NAMALWA (cell line): ENCODE measurements at regions not wholly inside any gene's neighbourhood (a gene's known extent, or its start where the extent isn't known, plus 50 kb on each side); places are given as distances from the start of the nearest gene placed in this dataset.

Experiments
- DNase-seq: peaks from one replicate; pipeline ENCODE4 v3.0.0-alpha.2; 2015; ENCODE audit warnings: low spot score

DNA sequence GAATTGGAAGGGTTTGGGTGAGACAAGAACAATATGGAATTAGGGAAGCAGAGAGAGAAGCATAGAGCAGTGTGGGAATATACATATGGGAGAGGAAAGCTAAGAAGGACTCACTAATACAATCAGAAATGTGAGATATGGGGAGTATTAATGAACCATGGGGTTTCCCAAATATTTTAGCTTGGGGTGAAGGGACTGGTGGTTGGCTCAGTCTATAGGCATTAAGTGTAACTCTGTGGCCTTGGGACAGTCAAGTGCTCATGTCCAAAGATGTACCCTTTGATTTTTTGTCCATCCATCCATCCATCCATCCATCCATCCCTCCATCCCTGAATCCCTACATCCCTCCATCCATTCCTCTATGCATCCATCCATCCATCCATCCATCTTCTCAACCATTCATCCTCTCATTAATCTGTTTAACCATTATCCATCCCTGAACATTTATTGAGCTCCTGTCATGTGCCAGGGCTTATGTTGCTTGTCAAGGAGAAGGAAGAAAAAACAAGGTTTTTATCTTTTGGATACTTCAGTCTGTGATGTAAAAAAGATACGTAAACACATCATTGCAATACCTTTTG, 263.4 kb upstream of the CHD6 start:
- no peak for DNase-seq

- DNase-seq = no peak
These were observed 260.9 kb upstream of the CHD6 start for GRCh38 chr20:41879123-41879522.

- DNase-seq = no peak
These were observed 259.7 kb upstream of the CHD6 start for GRCh38 chr20:41877911-41878310.

- DNase-seq = no peak
These were observed 256.5 kb upstream of the CHD6 start for GRCh38 chr20:41874658-41875057.

GRCh38 chr20:41872930-41873329, 254.8 kb upstream of the CHD6 start:
- DNase-seq = no peak

- no peak for DNase-seq
These were observed 252.8 kb upstream of the CHD6 start for GRCh38 chr20:41870869-41871462.

DNA sequence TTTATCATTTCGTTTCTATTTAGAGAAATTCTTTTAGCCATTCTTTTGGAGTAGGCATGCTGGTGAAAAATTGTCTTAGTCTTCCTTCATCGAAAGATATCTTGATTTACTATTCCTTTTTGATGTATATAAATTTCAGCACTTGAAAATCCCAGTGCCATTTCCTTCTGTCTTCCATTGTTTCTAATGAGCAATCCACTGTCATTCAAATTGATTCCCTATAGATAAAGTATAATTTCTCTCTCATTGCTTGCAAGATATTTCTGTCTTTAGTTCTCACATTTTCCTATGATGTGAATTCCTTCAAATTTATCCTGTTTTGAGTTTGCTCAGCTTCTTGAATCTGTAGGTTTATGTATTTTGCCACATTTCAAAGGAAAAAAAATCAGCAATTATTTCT, 251.1 kb upstream of the CHD6 start:
- DNase-seq = no peak

DNA sequence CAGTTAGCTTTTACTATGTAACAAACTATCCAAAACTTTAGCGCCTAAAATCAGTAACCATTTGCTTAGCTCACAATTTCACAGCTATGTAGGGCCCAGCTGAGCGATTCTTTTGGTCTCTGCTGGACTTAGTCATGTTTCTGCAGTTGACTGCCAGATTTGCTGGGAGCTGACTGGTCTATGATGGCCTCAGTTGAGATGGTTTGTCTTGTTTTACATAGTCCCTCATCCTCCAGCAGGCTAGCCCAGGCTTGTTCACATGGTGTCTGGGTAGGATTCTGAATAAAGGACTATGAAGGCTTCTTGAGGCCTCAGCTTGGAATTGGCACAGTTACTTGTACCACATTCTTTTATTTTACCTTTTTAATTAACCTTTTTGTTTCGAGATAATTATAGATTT, 247.8 kb upstream of the CHD6 start:
- DNase-seq = no peak

DNA sequence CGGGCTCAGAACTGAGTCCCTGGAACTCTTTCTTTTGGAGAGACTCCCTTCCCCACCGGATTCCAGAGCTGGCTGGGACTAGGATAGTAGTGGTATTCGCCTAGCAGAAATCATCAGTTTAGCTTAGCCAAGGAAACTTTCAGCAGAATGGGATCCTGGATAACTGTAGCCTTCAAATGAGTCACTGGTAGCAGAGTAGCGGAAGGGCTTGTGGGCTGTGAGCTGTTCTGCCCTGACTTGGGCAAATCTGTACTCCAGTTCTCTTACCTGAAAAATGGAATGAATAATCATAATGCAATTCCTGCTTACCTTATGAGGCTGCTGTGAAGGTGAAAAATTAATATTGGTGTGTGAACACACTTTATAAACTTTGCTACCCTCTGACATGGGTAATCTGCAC, 244.3 kb upstream of the CHD6 start:
- no peak for DNase-seq

DNA sequence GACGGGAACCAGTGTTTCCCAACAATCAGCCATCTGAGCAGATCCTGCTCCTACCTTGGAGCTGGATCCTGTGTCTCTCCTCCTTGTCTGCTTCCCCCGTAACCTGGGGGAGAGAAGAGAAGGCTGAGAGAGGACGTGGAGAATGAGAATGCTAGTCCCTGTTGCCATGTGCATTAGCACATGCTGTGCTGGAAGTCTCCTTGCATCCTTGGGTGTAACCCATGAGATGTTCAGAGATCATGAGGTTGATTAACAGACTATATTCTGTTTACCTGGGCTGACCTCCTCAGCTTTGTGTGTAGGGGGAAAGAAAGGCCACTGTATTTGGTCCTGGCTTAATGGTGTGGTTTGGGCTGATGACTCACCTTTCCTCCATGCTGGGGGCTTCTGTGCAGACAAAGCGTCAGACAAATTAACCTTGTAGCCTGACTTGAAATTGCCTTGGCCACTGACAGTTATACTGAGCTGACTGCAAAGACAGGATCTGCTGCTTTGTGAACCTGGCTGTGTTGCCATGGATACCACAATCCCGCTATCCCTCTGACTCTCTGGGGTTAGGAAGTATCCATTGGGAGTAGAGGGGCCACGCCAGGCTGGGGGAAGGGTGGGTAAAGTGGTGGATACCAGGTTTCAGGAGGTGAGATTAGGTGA, 243.7 kb upstream of the CHD6 start:
- no peak for DNase-seq

DNA sequence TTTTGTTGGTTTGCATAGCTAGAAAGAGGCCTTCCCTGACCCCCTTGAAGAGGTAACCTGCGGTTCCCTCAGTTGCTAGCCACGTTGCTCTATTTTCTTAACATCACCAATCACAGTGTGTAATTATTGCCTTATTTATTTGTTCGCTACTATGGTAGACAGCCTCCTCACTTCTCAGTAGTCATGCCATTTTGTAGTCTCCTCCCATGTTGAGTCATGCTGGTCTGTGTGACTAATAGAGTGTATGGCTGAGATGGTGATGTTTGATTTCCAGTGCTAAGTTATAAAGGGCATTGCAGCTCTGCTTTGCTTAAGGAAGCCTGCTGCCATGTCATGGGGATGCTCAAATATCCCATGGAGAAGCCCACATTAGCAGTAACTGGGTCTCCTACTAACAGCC, 236.6 kb upstream of the CHD6 start:
- DNase-seq = no peak

- no peak for DNase-seq
These were observed 235.6 kb upstream of the CHD6 start for GRCh38 chr20:41853806-41854205.

GRCh38 chr20:41848180-41848579, 230.0 kb upstream of the CHD6 start:
- peak; percentile 23 for DNase-seq

DNA sequence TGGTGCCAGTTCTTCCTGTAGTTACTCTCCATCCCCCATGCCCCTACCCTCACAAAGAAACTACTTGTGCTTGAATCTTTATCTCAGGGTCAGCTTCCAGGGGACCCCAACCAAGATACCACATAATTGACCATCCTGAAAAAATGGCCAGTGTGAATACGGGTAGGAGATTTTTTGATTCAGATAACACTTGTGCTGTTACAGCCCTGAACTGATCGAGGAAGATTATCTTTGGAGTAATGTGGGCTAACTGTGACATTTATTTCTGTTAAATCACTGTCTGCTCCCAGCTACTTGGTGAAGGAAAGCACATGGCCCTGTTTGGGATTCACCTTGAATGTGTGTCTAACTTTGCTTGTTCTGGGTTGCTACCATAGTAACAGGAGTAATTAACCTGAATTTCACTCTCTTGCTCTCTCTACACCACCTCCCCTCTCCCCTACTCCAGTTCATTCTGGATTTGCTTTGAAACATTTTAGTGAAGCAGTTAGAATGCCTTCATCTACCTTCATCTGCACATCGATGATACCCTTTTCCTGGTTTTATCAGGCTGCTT, 219.6 kb upstream of the CHD6 start:
- DNase-seq = no peak

DNA sequence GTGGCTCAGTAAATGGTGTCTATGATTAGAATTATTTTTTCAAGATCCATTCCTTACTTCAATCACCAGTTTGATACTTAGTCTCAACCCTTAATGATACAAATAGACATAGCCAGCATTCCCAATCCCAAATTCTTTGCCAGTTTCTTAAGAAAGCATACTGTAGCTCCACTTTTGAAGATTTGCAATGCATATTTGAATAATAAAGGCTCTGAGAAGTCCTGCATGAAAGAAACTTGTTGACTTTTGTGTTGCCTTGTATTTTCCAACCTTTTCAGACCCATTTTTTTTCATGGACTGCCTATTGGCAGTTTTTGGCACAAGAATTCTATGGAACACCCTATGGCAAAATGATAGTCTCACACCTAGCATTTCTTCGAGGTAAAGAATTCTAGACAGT, 215.6 kb upstream of the CHD6 start:
- no peak for DNase-seq

- DNase-seq = peak; percentile 10
These were observed 212.5 kb upstream of the CHD6 start for GRCh38 chr20:41830702-41831101.

DNA sequence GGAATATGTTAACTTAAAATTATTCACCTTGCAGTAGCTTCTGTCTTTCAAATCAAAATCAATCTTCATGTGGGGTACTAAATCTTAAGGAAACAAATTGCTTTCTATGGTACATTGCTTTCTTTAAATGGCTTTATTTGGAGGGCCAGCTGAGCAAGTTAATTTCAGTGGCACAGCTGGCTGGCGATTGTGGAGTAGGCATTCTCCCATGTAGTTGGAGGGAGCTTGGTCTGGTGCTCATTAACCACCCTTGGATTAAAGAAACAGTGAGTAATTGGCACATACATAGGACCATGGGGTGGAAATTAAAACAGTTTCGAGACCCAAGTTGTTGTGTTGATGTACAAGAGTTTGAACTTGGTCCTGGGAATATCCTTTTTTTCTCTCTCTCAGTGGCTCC, 201.3 kb upstream of the CHD6 start:
- DNase-seq = no peak

- no peak for DNase-seq
These were observed 200.8 kb upstream of the CHD6 start for GRCh38 chr20:41818991-41819390.

GRCh38 chr20:41818369-41818768, 200.2 kb upstream of the CHD6 start:
- no peak for DNase-seq

DNA sequence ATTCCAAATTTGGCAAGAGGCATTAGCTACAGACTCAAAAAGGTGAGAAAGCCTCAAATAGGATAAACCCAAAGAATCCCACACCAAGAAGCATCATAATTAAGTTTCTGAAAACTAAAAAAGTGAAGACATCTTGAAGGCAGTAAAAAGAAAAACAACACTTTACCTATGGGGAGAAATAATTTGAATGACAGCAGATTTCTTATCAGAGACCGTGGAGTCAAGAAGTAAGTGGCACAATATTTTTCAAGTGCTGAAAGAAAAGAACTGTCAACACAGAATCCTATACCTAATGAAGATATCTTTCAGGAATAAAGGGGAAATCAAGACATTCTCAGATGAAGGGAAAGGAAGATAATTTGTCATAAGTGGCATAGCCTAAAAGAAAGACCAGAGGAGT, 193.3 kb upstream of the CHD6 start:
- DNase-seq = no peak

DNA sequence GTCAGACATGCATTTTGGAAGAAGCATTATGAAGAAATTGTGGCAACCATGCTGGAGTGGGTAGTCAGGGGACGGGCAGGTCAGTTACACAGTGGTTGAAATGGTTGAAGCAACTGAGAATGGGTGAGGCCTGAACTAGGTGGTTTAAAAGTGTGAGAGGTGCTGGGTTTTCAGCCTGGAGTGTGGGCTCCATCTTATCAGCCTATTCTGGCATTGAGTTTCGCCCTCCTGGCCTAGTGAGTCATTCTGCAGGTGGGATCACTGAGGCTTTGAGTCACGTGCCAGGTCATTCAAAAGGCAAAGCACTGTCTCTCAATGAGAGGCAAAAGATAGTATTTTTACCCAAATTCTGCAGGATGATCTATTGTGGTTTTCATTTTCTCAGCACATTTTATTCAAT, 181.9 kb upstream of the CHD6 start:
- peak; percentile 34 for DNase-seq

GRCh38 chr20:41798930-41799502, 180.8 kb upstream of the CHD6 start:
- DNase-seq = no peak

DNA sequence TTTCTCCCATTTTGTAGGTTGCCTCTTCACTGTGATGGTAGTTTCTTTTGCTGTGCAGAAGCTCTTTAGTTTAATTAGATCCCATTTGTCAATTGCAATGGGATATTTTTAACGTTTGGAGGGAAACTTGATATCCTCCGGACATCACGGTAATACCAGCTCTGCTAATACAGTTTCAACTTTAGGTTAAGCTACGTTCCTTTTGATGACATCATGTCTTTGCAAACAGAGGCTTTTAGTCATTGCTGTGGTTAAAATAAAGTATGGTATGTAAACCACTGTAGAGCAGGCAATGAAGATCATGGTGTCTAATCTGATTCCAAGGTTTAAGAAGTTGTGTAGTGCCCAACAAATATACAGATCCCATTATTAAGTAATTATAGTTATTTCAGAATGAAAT, 168.0 kb upstream of the CHD6 start:
- DNase-seq = no peak
